ENCODE measurements at regions not wholly inside any gene's neighbourhood (a gene's known extent, or its start where the extent isn't known, plus 50 kb on each side); places are given as distances from the start of the nearest gene placed in this dataset.

- TF ChIP-seq FOXP2 (optimal IDR thresholded peaks at IDR 0.05; ENCODE audit: borderline replicate concordance, extremely low read depth, extremely low read length, insufficient read depth) (no peak), POLR2AphosphoS5 (IDR thresholded peaks at IDR 0.05; ENCODE audit: low read depth, low read length) (no peak)
- TF ChIP-seq, protein P1, sequence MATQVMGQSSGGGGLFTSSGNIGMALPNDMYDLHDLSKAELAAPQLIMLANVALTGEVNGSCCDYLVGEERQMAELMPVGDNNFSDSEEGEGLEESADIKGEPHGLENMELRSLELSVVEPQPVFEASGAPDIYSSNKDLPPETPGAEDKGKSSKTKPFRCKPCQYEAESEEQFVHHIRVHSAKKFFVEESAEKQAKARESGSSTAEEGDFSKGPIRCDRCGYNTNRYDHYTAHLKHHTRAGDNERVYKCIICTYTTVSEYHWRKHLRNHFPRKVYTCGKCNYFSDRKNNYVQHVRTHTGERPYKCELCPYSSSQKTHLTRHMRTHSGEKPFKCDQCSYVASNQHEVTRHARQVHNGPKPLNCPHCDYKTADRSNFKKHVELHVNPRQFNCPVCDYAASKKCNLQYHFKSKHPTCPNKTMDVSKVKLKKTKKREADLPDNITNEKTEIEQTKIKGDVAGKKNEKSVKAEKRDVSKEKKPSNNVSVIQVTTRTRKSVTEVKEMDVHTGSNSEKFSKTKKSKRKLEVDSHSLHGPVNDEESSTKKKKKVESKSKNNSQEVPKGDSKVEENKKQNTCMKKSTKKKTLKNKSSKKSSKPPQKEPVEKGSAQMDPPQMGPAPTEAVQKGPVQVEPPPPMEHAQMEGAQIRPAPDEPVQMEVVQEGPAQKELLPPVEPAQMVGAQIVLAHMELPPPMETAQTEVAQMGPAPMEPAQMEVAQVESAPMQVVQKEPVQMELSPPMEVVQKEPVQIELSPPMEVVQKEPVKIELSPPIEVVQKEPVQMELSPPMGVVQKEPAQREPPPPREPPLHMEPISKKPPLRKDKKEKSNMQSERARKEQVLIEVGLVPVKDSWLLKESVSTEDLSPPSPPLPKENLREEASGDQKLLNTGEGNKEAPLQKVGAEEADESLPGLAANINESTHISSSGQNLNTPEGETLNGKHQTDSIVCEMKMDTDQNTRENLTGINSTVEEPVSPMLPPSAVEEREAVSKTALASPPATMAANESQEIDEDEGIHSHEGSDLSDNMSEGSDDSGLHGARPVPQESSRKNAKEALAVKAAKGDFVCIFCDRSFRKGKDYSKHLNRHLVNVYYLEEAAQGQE (IDR thresholded peaks at IDR 0.05; ENCODE audit: insufficient read depth in 1 of 2, low read depth in 2 of 2, low read length in 2 of 2) = no peak
These were observed 115.2 kb downstream of the DLL1 start for GRCh38 chr6:170175644-170176135.
